Activated T-helper 17 cell treated with anti-CD3 and anti-CD28 coated beads, Interleukin-2, amount 50 U/mL, for 72 hours (primary cell): ENCODE measurements at regions not wholly inside any gene's neighbourhood (a gene's known extent, or its start where the extent isn't known, plus 50 kb on each side); places are given as distances from the start of the nearest gene placed in this dataset.

Experiments used
- ATAC-seq: fragments of 150-1000 bp; cut with Tn5 transposase; replicated peaks from 2 replicates; pipeline ENCODE4 v1.10.0; 2021; ENCODE audit warnings: mild to moderate bottlenecking, moderate library complexity
- H3K27ac Mint-ChIP-seq: one replicate; pipeline ENCODE4 v1.8.0; 2022; ENCODE audit warnings: mixed read lengths
- H3K27me3 Mint-ChIP-seq: one replicate; pipeline ENCODE4 v1.8.0; 2022; ENCODE audit warnings: mixed read lengths
- H3K36me3 Mint-ChIP-seq: one replicate; pipeline ENCODE4 v1.8.0; 2022; ENCODE audit warnings: low read depth, mild to moderate bottlenecking, mixed read lengths
- H3K4me1 Mint-ChIP-seq: one replicate; pipeline ENCODE4 v1.8.0; 2022; ENCODE audit warnings: mixed read lengths
- H3K4me3 Mint-ChIP-seq: one replicate; pipeline ENCODE4 v1.8.0; 2022; ENCODE audit warnings: mild to moderate bottlenecking, mixed read lengths
- H3K9me3 Mint-ChIP-seq: one replicate; pipeline ENCODE4 v1.8.0; 2022; ENCODE audit warnings: mixed read lengths

GRCh38 chr4:115944146-115944905 lies 830.9 kb upstream of the NDST4 start:
- Mint-ChIP-seq H3K27me3 (no peaks in the 10 kb centered on the region), H3K9me3 (no peaks in the 10 kb centered on the region), H3K4me1 (no peaks in the 10 kb centered on the region), H3K36me3 (no peaks in the 10 kb centered on the region), H3K4me3 (no peak overlapping the region), H3K27ac (no peak overlapping the region)
- no peak for ATAC-seq

GRCh38 chr4:115938764-115939443 lies 825.5 kb upstream of the NDST4 start:
- H3K27ac Mint-ChIP-seq, result no peak overlapping the region
- no peak for ATAC-seq
- no peaks in the 10 kb centered on the region for H3K4me1 Mint-ChIP-seq
- H3K36me3 Mint-ChIP-seq, result no peaks in the 10 kb centered on the region
- H3K9me3 Mint-ChIP-seq, result peaks cover 4% of the 10 kb centered on the region
- H3K27me3 Mint-ChIP-seq, result no peaks in the 10 kb centered on the region
- no peak overlapping the region for H3K4me3 Mint-ChIP-seq

GRCh38 chr4:115929373-115929772 lies 816.0 kb upstream of the NDST4 start:
- no peaks in the 10 kb centered on the region for H3K36me3 Mint-ChIP-seq
- no peak for ATAC-seq
- H3K27ac Mint-ChIP-seq, result no peak overlapping the region
- no peaks in the 10 kb centered on the region for H3K27me3 Mint-ChIP-seq
- no peak overlapping the region for H3K4me3 Mint-ChIP-seq
- no peaks in the 10 kb centered on the region for H3K9me3 Mint-ChIP-seq
- H3K4me1 Mint-ChIP-seq, result no peaks in the 10 kb centered on the region

GRCh38 chr4:115927382-115927781 lies 814.0 kb upstream of the NDST4 start:
- Mint-ChIP-seq H3K27me3 (no peaks in the 10 kb centered on the region), H3K9me3 (peaks cover 4% of the 10 kb centered on the region), H3K36me3 (no peaks in the 10 kb centered on the region), H3K4me3 (no peak overlapping the region), H3K27ac (no peak overlapping the region), H3K4me1 (no peaks in the 10 kb centered on the region)
- no peak for ATAC-seq

- peaks cover 4% of the 10 kb centered on the region for H3K9me3 Mint-ChIP-seq
- no peak overlapping the region for H3K27ac Mint-ChIP-seq
- no peaks in the 10 kb centered on the region for H3K36me3 Mint-ChIP-seq
- no peak overlapping the region for H3K4me3 Mint-ChIP-seq
- ATAC-seq, result no peak
- no peaks in the 10 kb centered on the region for H3K27me3 Mint-ChIP-seq
- no peaks in the 10 kb centered on the region for H3K4me1 Mint-ChIP-seq
Measured at GRCh38 chr4:115923152-115923551, 809.7 kb upstream of the NDST4 start.

- H3K27ac Mint-ChIP-seq, result no peak overlapping the region
- H3K4me1 Mint-ChIP-seq, result no peaks in the 10 kb centered on the region
- no peak overlapping the region for H3K4me3 Mint-ChIP-seq
- H3K36me3 Mint-ChIP-seq, result no peaks in the 10 kb centered on the region
- peaks cover 4% of the 10 kb centered on the region for H3K9me3 Mint-ChIP-seq
- peaks cover 3% of the 10 kb centered on the region for H3K27me3 Mint-ChIP-seq
- no peak for ATAC-seq
Measured at GRCh38 chr4:115920637-115921036, 807.2 kb upstream of the NDST4 start.

GRCh38 chr4:115918149-115918548 lies 804.7 kb upstream of the NDST4 start:
- no peak overlapping the region for H3K4me3 Mint-ChIP-seq
- H3K27ac Mint-ChIP-seq, result no peak overlapping the region
- no peaks in the 10 kb centered on the region for H3K4me1 Mint-ChIP-seq
- H3K36me3 Mint-ChIP-seq, result no peaks in the 10 kb centered on the region
- ATAC-seq, result no peak
- H3K27me3 Mint-ChIP-seq, result peaks cover 3% of the 10 kb centered on the region
- peaks cover 2% of the 10 kb centered on the region for H3K9me3 Mint-ChIP-seq

GRCh38 chr4:115906428-115906827 lies 793.0 kb upstream of the NDST4 start:
- Mint-ChIP-seq H3K4me1 (no peaks in the 10 kb centered on the region), H3K27ac (no peak overlapping the region), H3K4me3 (no peak overlapping the region), H3K27me3 (no peaks in the 10 kb centered on the region), H3K9me3 (no peaks in the 10 kb centered on the region), H3K36me3 (no peaks in the 10 kb centered on the region)
- no peak for ATAC-seq

- no peak for ATAC-seq
- Mint-ChIP-seq H3K27ac (no peak overlapping the region), H3K36me3 (no peaks in the 10 kb centered on the region), H3K9me3 (no peaks in the 10 kb centered on the region), H3K4me3 (no peak overlapping the region), H3K4me1 (no peaks in the 10 kb centered on the region), H3K27me3 (no peaks in the 10 kb centered on the region)
Measured at GRCh38 chr4:115883847-115884246, 770.4 kb upstream of the NDST4 start.

GRCh38 chr4:115883231-115883630 lies 769.8 kb upstream of the NDST4 start:
- H3K4me1 Mint-ChIP-seq, result no peaks in the 10 kb centered on the region
- H3K4me3 Mint-ChIP-seq, result no peak overlapping the region
- no peaks in the 10 kb centered on the region for H3K27me3 Mint-ChIP-seq
- no peak overlapping the region for H3K27ac Mint-ChIP-seq
- ATAC-seq, result no peak
- H3K9me3 Mint-ChIP-seq, result no peaks in the 10 kb centered on the region
- H3K36me3 Mint-ChIP-seq, result no peaks in the 10 kb centered on the region

GRCh38 chr4:115873048-115873447 lies 759.6 kb upstream of the NDST4 start:
- no peak for ATAC-seq
- H3K4me1 Mint-ChIP-seq, result no peaks in the 10 kb centered on the region
- H3K36me3 Mint-ChIP-seq, result no peaks in the 10 kb centered on the region
- H3K9me3 Mint-ChIP-seq, result no peaks in the 10 kb centered on the region
- no peak overlapping the region for H3K27ac Mint-ChIP-seq
- no peaks in the 10 kb centered on the region for H3K27me3 Mint-ChIP-seq
- H3K4me3 Mint-ChIP-seq, result no peak overlapping the region

- Mint-ChIP-seq H3K9me3 (no peaks in the 10 kb centered on the region), H3K36me3 (no peaks in the 10 kb centered on the region), H3K4me3 (no peak overlapping the region), H3K27ac (no peak overlapping the region), H3K27me3 (no peaks in the 10 kb centered on the region), H3K4me1 (no peaks in the 10 kb centered on the region)
- ATAC-seq, result no peak
Measured at GRCh38 chr4:115871596-115871995, 758.2 kb upstream of the NDST4 start.

GRCh38 chr4:115866364-115866896 lies 753.0 kb upstream of the NDST4 start:
- H3K4me3 Mint-ChIP-seq, result no peak overlapping the region
- no peaks in the 10 kb centered on the region for H3K9me3 Mint-ChIP-seq
- no peaks in the 10 kb centered on the region for H3K27me3 Mint-ChIP-seq
- no peaks in the 10 kb centered on the region for H3K36me3 Mint-ChIP-seq
- no peak for ATAC-seq
- H3K27ac Mint-ChIP-seq, result no peak overlapping the region
- H3K4me1 Mint-ChIP-seq, result no peaks in the 10 kb centered on the region

GRCh38 chr4:115865736-115866135 lies 752.3 kb upstream of the NDST4 start:
- ATAC-seq, result no peak
- no peak overlapping the region for H3K4me3 Mint-ChIP-seq
- H3K9me3 Mint-ChIP-seq, result no peaks in the 10 kb centered on the region
- no peaks in the 10 kb centered on the region for H3K27me3 Mint-ChIP-seq
- H3K36me3 Mint-ChIP-seq, result no peaks in the 10 kb centered on the region
- no peak overlapping the region for H3K27ac Mint-ChIP-seq
- H3K4me1 Mint-ChIP-seq, result no peaks in the 10 kb centered on the region

GRCh38 chr4:115852767-115853091 lies 739.3 kb upstream of the NDST4 start:
- H3K4me1 Mint-ChIP-seq, result no peaks in the 10 kb centered on the region
- H3K27ac Mint-ChIP-seq, result no peak overlapping the region
- H3K9me3 Mint-ChIP-seq, result no peaks in the 10 kb centered on the region
- H3K4me3 Mint-ChIP-seq, result no peak overlapping the region
- H3K27me3 Mint-ChIP-seq, result no peaks in the 10 kb centered on the region
- no peaks in the 10 kb centered on the region for H3K36me3 Mint-ChIP-seq
- ATAC-seq, result no peak
